Liver (tissue), 8 donors: ENCODE measurements at regions not wholly inside any gene's neighbourhood (a gene's known extent, or its start where the extent isn't known, plus 50 kb on each side); places are given as distances from the start of the nearest gene placed in this dataset.

Experiments used
- DNase-seq: peaks from one replicate; pipeline ENCODE4 v3.0.0-alpha.2; 2017; ENCODE audit warnings: low spot score
- H3K27ac ChIP-seq, 2 donors: one replicate each; pipeline ENCODE4 v1.7.0; 2013; ENCODE audit warnings: inconsistent platforms in 2 of 2, low read length in 2 of 2, control low read depth in 1 of 2, low read depth in 1 of 2, mild to moderate bottlenecking in 1 of 2
- H3K27me3 ChIP-seq, 4 donors: one replicate each; pipeline versions ENCODE4 v1.6.1 to v1.7.0; 2013; ENCODE audit warnings: low read length in 3 of 4, inconsistent platforms in 1 of 4, mild to moderate bottlenecking in 1 of 4, moderate library complexity in 1 of 4; ENCODE audit not compliant: control insufficient read depth in 4 of 4, insufficient read depth in 4 of 4
- H3K36me3 ChIP-seq, 4 donors: one replicate each; pipeline versions ENCODE4 v1.6.1 to v1.7.0; 2013; ENCODE audit warnings: low read length in 3 of 4, mild to moderate bottlenecking in 3 of 4, low read depth in 1 of 4, moderate library complexity in 1 of 4; ENCODE audit not compliant: control insufficient read depth in 4 of 4, insufficient read depth in 3 of 4
- H3K4me1 ChIP-seq, 4 donors: one replicate each; pipeline versions ENCODE4 v1.6.1 to v1.7.0; 2013; ENCODE audit warnings: low read length in 3 of 4, mild to moderate bottlenecking in 3 of 4, moderate library complexity in 1 of 4; ENCODE audit not compliant: control insufficient read depth in 4 of 4, insufficient read depth in 4 of 4
- H3K4me3 ChIP-seq, 3 donors: one replicate each; pipeline versions ENCODE4 v1.6.1 to v1.7.0; 2013; ENCODE audit warnings: low read length in 3 of 3, control low read depth in 1 of 3, low read depth in 1 of 3, mild to moderate bottlenecking in 1 of 3
- H3K9ac ChIP-seq, 2 donors: one replicate each; pipeline ENCODE4 v1.7.0; 2013; ENCODE audit warnings: low read length in 2 of 2, mild to moderate bottlenecking in 2 of 2, moderate library complexity in 2 of 2, control low read depth in 1 of 2, low read depth in 1 of 2
- H3K9me3 ChIP-seq, 4 donors: one replicate each; pipeline versions ENCODE4 v1.6.1 to v1.7.0; 2013; ENCODE audit warnings: low read length in 3 of 4; ENCODE audit not compliant: control insufficient read depth in 4 of 4
- EGR1 ChIP-seq, 2 donors: IDR thresholded peaks; 2 replicates each; pipeline ENCODE4 v1.6.1; 2016 to 2018; ENCODE audit warnings: antibody characterized with exemption in 2 of 2, low read depth in 2 of 2
- FOXA1 ChIP-seq: IDR thresholded peaks from 2 replicates; pipeline ENCODE4 v1.6.1; 2016; ENCODE audit warnings: antibody characterized with exemption
- FOXA2 ChIP-seq: IDR thresholded peaks from 2 replicates; pipeline ENCODE4 v1.6.1; 2016; ENCODE audit warnings: antibody characterized with exemption
- GABPA ChIP-seq, 2 donors: IDR thresholded peaks in 1 of 2; conservative IDR thresholded peaks in 1 of 2; 2 replicates each; pipeline ENCODE4 v1.6.1; 2016; ENCODE audit warnings: antibody characterized with exemption in 2 of 2, mild to moderate bottlenecking in 1 of 2, moderate library complexity in 1 of 2
- HNF4A ChIP-seq, 2 donors: conservative IDR thresholded peaks; 2 replicates each; pipeline ENCODE4 v1.6.1; 2016; ENCODE audit warnings: antibody characterized with exemption in 2 of 2, mild to moderate bottlenecking in 2 of 2
- HNF4G ChIP-seq: IDR thresholded peaks from 2 replicates; pipeline ENCODE4 v1.6.1; 2016; ENCODE audit warnings: antibody characterized with exemption
- JUND ChIP-seq, 2 donors: IDR thresholded peaks; 2 replicates each; pipeline ENCODE4 v1.6.1; 2016; ENCODE audit warnings: antibody characterized with exemption in 2 of 2
- NR2F2 ChIP-seq: IDR thresholded peaks from 2 replicates; pipeline ENCODE4 v1.6.1; 2016; ENCODE audit warnings: antibody characterized with exemption
- RAD21 ChIP-seq, 2 donors: IDR thresholded peaks; 2 replicates each; pipeline ENCODE4 v1.6.1; 2016; ENCODE audit warnings: antibody characterized with exemption in 2 of 2, mild to moderate bottlenecking in 2 of 2
- RXRA ChIP-seq, 2 donors: IDR thresholded peaks; 2 replicates each; pipeline ENCODE4 v1.6.1; 2017 to 2018; ENCODE audit warnings: antibody characterized with exemption in 2 of 2, mild to moderate bottlenecking in 1 of 2
- TAF1 ChIP-seq: conservative IDR thresholded peaks from 2 replicates; pipeline ENCODE4 v1.6.1; 2016; ENCODE audit warnings: antibody characterized with exemption, mild to moderate bottlenecking
- YY1 ChIP-seq: IDR thresholded peaks from 2 replicates; pipeline ENCODE4 v1.6.1; 2016; ENCODE audit warnings: antibody characterized with exemption, mild to moderate bottlenecking
- WGBS: extraction: QIAGEN DNeasy Blood & Tissue Kit; methylation state at CpG from one replicate; pipeline ENCODE4 v1.1.7; 2013; 5-methylcytosine and 5-hydroxymethylcytosine counted together
- TF ChIP-seq, protein P1 (sequence below): IDR thresholded peaks from 2 replicates; pipeline ENCODE4 v1.6.1; 2016; ENCODE audit warnings: antibody characterized with exemption
- TF ChIP-seq, protein P2 (sequence below): fragments of 150-350 bp; IDR thresholded peaks from 2 replicates; pipeline ENCODE4 v1.5.1; 2017; ENCODE audit warnings: improper control_type of control experiment, low read depth, low read length; ENCODE audit not compliant: missing input control
- TF ChIP-seq, protein P3 (sequence below): IDR thresholded peaks from 2 replicates; pipeline ENCODE4 v1.6.1; 2016; ENCODE audit warnings: antibody characterized with exemption
- TF ChIP-seq, protein P4 (sequence below): IDR thresholded peaks from 2 replicates; pipeline ENCODE4 v1.6.1; 2016; ENCODE audit warnings: antibody characterized with exemption
- TF ChIP-seq, protein P5 (sequence below): IDR thresholded peaks from 2 replicates; pipeline ENCODE4 v1.6.1; 2016; ENCODE audit warnings: antibody characterized with exemption, mild to moderate bottlenecking
- donor health status: healthy.
- donor health status: healthy.
- donor health status: healthy.
- donor health status: healthy.
- donor health status: healthy.

DNA sequence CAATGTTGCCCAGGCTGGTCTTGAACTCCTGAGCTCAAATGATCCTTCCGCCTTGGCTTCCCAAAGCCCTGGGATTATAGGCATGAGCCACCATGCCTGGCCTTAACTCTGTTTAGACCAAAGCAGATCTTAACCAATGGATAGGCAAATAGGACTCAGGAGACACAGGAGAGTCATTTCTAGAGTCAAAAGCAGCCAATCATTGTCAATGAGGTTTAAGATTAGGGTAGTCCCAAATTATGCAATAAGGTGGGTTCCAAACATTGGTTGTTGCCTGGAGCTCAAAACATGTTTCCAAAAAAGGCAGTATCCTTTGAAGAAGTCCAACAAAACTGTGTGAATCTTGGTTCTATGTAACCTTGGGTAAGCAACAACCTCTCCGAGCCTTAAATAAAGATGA lies 95.7 kb upstream of the JARID2 start:
- no peaks in the 10 kb centered on the region for H3K27me3 ChIP-seq
- H3K9ac ChIP-seq, result no peak overlapping the region
- 95% methylated on average over 2 of the region's 2 CpGs for WGBS
- H3K4me1 ChIP-seq, result no peaks in the 10 kb centered on the region
- no peaks in the 10 kb centered on the region for H3K36me3 ChIP-seq
- no peak overlapping the region for H3K27ac ChIP-seq
- no peak overlapping the region for H3K4me3 ChIP-seq
- TF ChIP-seq FOXA1 (no peak), HNF4G (no peak), TAF1 (no peak), GABPA (IDR thresholded peaks at IDR 0.05 in 1 of 2, conservative IDR thresholded peaks at IDR 0.05 in 1 of 2) (no peak), RXRA (IDR thresholded peaks at IDR 0.05) (no peak), JUND (IDR thresholded peaks at IDR 0.05) (no peak), RAD21 (IDR thresholded peaks at IDR 0.05) (no peak), NR2F2 (no peak), HNF4A (conservative IDR thresholded peaks at IDR 0.05) (no peak), EGR1 (IDR thresholded peaks at IDR 0.05; ENCODE audit: low read depth in 2 of 2) (no peak), YY1 (no peak)
- TF ChIP-seq, protein P1, sequence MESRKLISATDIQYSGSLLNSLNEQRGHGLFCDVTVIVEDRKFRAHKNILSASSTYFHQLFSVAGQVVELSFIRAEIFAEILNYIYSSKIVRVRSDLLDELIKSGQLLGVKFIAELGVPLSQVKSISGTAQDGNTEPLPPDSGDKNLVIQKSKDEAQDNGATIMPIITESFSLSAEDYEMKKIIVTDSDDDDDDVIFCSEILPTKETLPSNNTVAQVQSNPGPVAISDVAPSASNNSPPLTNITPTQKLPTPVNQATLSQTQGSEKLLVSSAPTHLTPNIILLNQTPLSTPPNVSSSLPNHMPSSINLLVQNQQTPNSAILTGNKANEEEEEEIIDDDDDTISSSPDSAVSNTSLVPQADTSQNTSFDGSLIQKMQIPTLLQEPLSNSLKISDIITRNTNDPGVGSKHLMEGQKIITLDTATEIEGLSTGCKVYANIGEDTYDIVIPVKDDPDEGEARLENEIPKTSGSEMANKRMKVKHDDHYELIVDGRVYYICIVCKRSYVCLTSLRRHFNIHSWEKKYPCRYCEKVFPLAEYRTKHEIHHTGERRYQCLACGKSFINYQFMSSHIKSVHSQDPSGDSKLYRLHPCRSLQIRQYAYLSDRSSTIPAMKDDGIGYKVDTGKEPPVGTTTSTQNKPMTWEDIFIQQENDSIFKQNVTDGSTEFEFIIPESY, result no peak
- TF ChIP-seq, protein P2, sequence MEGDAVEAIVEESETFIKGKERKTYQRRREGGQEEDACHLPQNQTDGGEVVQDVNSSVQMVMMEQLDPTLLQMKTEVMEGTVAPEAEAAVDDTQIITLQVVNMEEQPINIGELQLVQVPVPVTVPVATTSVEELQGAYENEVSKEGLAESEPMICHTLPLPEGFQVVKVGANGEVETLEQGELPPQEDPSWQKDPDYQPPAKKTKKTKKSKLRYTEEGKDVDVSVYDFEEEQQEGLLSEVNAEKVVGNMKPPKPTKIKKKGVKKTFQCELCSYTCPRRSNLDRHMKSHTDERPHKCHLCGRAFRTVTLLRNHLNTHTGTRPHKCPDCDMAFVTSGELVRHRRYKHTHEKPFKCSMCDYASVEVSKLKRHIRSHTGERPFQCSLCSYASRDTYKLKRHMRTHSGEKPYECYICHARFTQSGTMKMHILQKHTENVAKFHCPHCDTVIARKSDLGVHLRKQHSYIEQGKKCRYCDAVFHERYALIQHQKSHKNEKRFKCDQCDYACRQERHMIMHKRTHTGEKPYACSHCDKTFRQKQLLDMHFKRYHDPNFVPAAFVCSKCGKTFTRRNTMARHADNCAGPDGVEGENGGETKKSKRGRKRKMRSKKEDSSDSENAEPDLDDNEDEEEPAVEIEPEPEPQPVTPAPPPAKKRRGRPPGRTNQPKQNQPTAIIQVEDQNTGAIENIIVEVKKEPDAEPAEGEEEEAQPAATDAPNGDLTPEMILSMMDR, result no peak
- TF ChIP-seq, protein P3, sequence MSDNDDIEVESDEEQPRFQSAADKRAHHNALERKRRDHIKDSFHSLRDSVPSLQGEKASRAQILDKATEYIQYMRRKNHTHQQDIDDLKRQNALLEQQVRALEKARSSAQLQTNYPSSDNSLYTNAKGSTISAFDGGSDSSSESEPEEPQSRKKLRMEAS, result no peak
- DNase-seq, result no peak
- H3K9me3 ChIP-seq, result no peaks in the 10 kb centered on the region

DNA sequence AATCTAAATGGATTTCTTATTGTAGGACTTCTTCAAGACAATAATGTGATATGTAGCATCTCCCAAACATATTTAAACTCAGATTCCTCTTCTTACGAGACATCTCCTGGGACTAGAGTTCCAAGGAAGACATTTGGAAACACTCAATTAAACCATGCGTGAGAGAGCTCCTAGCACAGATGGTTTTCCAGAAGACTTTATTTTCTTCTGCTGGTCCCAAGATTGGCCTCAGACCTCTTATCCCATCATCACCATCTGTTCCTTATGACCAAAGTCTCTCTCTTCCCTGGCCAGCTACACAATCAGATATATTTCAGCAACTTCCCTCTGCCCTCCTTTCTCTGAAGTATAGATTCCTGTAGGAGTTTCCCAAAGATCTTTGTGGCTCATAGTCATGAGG lies 93.2 kb upstream of the JARID2 start:
- DNase-seq, result no peak
- TF ChIP-seq FOXA2 (no peak), YY1 (no peak), GABPA (IDR thresholded peaks at IDR 0.05 in 1 of 2, conservative IDR thresholded peaks at IDR 0.05 in 1 of 2) (no peak)
- TF ChIP-seq, protein P4, sequence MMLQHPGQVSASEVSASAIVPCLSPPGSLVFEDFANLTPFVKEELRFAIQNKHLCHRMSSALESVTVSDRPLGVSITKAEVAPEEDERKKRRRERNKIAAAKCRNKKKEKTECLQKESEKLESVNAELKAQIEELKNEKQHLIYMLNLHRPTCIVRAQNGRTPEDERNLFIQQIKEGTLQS, result no peak
- Histone ChIP-seq H3K27me3 (no peaks in the 10 kb centered on the region), H3K9me3 (no peaks in the 10 kb centered on the region), H3K27ac (no peak overlapping the region), H3K9ac (no peak overlapping the region), H3K36me3 (no peaks in the 10 kb centered on the region), H3K4me3 (no peak overlapping the region), H3K4me1 (no peaks in the 10 kb centered on the region)
- WGBS, result 98% methylated on average over 2 of the region's 2 CpGs

DNA sequence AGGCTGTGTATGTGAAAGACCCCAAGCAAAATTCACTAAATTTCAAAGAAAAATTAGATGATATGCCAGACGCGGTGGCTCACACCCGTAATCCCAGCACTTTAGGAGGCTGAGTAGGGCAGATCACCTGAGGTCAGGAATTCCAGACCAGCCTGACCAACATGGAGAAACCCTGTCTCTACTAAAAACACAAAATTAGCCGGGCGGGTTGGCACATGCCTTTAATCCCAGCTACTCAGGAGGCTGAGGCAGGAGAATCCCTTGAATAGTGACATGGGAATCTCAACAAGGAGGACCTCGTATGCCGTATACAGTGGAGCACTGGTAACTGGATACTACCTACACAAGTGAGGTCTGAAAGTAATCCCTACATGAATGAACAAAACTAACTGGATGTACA lies 92.7 kb upstream of the JARID2 start:
- H3K27ac ChIP-seq, result no peak overlapping the region
- DNase-seq, result no peak
- 93% methylated on average over 7 of the region's 7 CpGs for WGBS
- no peaks in the 10 kb centered on the region for H3K9me3 ChIP-seq
- no peak overlapping the region for H3K9ac ChIP-seq
- H3K27me3 ChIP-seq, result no peaks in the 10 kb centered on the region
- H3K4me3 ChIP-seq, result no peak overlapping the region
- H3K4me1 ChIP-seq, result no peaks in the 10 kb centered on the region
- TF ChIP-seq TAF1 (no peak), JUND (IDR thresholded peaks at IDR 0.05) (no peak), HNF4A (conservative IDR thresholded peaks at IDR 0.05) (no peak), HNF4G (no peak), GABPA (IDR thresholded peaks at IDR 0.05 in 1 of 2, conservative IDR thresholded peaks at IDR 0.05 in 1 of 2) (no peak)
- TF ChIP-seq, protein P3, result no peak
- TF ChIP-seq, protein P5, sequence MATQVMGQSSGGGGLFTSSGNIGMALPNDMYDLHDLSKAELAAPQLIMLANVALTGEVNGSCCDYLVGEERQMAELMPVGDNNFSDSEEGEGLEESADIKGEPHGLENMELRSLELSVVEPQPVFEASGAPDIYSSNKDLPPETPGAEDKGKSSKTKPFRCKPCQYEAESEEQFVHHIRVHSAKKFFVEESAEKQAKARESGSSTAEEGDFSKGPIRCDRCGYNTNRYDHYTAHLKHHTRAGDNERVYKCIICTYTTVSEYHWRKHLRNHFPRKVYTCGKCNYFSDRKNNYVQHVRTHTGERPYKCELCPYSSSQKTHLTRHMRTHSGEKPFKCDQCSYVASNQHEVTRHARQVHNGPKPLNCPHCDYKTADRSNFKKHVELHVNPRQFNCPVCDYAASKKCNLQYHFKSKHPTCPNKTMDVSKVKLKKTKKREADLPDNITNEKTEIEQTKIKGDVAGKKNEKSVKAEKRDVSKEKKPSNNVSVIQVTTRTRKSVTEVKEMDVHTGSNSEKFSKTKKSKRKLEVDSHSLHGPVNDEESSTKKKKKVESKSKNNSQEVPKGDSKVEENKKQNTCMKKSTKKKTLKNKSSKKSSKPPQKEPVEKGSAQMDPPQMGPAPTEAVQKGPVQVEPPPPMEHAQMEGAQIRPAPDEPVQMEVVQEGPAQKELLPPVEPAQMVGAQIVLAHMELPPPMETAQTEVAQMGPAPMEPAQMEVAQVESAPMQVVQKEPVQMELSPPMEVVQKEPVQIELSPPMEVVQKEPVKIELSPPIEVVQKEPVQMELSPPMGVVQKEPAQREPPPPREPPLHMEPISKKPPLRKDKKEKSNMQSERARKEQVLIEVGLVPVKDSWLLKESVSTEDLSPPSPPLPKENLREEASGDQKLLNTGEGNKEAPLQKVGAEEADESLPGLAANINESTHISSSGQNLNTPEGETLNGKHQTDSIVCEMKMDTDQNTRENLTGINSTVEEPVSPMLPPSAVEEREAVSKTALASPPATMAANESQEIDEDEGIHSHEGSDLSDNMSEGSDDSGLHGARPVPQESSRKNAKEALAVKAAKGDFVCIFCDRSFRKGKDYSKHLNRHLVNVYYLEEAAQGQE, result no peak
- H3K36me3 ChIP-seq, result no peaks in the 10 kb centered on the region
